HuH-7 (cell line): ENCODE measurements at regions not wholly inside any gene's neighbourhood (a gene's known extent, or its start where the extent isn't known, plus 50 kb on each side); places are given as distances from the start of the nearest gene placed in this dataset.
"Not testable (repeated sequence)": the region's sequence is repeated elsewhere in the genome, so short reads cannot be mapped to it uniquely, and the experiment has no call there.

Source experiments
- DNase-seq: peaks from one replicate; pipeline ENCODE4 v3.0.0; 2011; ENCODE audit warnings: low spot score

DNA sequence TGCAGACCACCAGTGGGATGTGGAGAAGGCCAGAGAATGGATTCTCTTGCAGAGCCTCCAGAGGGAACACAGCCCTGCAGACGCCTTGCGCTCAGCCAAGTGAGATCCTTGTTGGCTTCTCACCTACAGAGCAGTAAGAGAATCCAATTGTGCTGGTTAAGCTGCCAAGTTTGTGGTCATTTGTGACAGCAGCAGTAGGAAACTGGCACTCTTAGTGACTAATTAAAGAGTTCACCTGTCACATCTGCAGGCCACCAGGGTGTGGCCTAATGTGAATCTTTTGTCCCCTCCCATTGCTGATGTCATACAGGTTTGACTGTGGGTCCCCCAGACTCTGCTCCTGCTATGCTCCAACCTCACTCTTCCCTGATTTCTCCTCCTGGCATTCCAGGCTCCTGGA, 235.9 kb downstream of the TFCP2L1 start:
- no peak for DNase-seq

DNA sequence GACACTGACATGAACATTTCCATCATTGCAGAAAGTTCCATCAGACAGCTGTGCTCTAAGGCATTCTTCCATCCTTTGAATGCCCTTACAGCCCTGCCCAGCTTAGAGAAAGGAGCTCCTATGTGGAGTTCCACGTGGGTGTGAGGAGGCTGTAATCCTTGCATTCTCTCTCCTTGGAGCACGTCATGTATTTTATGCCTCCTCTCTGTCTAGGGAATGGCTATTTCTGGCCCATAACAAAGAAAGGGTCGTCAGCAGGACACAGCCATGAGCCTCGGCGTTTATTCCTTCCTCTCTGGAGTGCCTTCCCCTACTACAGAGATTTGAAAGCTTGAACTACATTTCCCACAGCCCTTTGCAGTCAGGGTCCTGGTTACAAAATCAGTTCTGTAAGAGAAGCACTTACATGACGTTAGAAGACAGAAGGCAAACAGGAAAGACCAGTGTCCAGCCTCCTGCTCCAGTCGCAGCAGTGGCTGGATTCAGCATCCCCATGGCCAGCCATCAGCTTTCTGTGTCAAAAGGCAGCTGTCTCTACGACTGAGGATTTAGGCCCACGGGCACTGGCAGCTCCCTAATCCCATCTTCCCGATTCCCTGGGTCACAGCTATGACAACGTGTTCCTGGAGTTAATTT, 234.9 kb downstream of the TFCP2L1 start:
- no peak for DNase-seq

DNA sequence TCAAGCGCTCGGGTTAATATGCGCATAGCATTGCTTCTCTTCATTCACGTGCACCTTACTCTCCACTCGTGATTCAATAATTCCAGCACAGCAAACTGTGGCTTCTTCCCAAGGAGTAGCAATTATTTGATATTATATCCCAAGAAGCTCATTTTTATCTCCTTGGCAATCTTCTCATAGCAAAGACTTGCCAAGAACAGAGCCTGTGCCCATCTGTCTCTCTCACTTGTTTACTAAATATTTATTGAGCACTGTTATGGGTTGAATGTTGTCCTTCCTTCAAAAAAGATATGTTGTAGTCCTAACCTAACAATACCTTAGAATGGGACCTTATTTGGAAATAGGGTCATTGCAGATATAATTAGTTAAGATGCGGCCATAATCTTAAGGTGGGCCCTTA, 233.7 kb downstream of the TFCP2L1 start:
- no peak for DNase-seq

DNA sequence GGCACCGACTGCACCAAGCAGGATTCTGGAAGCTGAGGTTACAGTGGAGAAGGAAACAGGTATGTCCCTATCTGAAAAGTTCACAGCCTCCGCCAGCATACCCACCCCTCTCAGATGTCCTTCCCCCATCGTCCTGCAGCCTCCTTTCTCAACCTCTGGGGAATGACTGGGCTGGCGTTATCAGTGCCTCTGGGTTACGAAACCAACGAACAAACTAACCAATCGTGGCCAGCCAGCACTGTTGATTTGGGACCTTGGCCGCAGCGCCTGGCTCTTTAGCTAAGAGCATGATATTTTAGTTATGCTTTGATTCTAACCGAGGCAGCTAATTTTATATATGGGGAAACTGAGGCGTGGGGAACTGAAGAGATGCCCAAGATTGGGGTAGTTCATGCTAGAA, 233.0 kb downstream of the TFCP2L1 start:
- DNase-seq = peak; percentile 50

DNA sequence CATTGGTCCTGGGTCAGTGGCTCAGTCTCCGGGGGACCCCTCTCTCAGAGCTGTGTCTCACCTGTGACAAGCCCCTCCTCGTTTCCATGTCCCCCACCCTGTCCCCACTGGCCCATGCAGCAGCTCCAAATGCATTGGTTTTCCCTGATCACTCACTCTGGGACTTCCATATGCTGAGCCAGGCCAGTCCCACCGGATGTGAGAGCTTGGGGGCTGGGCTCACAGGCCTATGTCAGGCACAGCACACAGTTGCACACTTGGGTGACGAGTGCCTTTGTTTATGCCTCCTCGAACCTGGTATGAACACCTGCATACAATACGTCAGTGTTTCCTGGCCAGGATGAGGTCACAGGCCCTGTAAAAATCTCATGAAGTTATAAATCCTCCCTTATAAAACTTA, 232.5 kb downstream of the TFCP2L1 start:
- no peak for DNase-seq

DNA sequence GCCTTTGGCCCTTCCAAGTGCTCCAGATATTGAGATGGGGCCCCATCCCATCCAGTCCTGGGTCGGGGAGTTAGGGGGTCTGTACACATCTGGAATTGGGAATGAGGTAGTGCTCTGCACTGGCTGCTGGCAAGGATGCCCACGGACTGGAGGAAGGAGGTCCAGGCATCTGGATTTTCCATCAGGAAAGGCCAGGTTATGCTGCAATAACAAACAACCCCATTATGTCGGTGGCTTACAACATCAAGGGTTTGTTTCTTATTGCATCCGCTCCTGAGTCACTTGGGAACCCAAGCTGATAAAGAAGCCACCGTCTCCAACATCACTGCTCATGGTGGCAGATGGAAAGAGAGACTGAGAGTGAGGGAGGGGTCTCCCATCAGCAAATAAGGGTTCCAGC, 229.9 kb downstream of the TFCP2L1 start:
- no peak for DNase-seq

DNA sequence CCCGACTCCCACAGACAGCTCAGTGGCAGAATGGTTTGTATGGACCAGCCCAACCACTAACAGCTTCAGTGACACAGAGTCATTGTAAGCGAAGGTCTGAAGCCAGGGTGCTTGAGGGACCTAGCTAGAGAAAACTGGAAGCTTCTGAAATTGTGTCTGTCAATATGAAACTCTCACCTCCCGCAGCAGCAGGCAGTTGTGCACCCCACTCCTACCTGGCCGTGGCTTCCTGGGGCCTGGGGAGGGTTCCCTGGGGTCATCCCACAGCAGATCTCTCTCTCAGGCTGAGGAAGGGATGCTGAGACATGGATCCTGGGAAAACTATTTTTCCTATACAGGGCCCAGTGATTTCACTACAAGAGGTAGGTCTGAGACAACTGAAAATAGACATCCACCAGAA, 229.5 kb downstream of the TFCP2L1 start:
- no peak for DNase-seq

DNA sequence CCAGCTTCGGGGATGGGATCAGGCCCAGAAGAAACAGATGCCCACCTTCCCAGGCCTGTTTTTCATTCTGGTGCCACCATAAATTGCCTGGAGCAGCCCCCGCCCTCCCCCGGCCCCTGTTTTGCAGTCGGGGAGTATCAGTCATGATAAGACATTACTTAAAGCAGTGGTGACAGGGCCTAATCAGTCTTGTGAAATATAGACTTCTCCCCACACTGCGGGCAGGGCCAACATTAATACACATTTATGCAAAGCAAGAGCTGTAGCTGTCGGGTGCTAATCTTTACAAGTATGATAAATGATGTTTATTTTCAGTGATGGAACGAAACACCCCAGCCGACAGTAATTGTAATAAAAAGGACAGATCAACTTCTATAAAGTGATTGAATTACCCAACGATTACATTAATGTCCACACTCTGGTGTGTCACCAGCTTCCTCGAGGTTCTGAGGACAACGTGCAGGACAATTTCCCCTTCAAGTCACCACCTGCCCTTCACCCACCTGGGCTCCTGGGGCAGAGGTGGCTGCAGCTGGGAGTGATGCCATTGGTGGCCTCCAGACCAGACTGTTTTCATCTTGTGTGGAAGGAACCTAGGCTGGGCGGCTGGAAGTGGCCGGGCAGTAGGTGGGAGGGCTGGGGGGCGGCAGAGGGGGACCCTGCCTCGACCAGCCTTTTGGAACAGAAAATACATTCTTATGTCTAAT, 226.0 kb downstream of the TFCP2L1 start:
- DNase-seq = no peak

DNA sequence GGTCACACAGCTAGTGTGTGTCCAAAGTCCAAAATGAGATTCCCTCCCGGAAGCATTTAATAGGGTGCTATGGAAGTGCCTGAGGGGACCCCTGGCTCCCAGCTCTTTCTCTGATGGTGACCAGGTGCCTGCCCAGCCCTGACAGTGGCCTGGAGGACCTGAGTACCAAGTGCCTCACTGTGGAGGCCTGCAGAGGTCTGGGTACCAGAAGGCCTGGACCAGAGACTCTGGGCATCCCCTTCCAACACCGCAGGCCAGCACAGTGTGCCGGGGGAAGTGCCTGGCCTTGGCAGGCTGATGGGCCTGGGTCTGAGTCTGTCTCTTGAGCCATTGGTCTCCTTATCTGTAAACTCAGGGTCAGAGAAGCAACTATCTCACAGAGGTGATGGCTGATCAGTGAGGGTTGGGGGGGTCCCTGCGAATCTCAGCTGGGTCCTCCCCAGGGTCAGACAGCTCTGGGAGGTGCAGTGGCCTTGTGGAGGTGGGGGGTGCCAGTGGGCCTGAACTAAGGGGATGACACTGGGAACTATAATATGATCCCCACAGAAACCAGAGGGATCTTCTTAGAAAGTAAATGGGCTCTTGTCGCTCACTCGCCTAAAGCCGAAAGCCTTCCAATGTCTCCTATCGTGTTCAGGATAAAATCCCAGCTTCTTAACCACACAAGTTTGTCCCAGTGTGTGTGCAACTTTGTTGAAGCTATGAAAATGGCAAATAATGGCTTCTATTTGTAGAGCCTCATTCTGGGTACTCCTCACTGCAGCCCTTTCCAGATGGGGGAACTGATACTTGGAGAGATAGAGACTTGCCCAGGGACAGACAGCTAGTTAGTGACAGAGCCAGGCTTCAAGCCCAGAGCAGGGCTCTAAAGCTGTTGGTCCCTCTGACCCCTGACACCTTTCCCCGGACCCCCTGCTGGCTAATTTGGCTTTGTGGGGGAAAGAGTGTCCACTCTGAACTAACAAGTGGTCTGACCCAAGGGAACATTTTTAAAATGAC, 225.1 kb downstream of the TFCP2L1 start:
- no peak for DNase-seq

DNA sequence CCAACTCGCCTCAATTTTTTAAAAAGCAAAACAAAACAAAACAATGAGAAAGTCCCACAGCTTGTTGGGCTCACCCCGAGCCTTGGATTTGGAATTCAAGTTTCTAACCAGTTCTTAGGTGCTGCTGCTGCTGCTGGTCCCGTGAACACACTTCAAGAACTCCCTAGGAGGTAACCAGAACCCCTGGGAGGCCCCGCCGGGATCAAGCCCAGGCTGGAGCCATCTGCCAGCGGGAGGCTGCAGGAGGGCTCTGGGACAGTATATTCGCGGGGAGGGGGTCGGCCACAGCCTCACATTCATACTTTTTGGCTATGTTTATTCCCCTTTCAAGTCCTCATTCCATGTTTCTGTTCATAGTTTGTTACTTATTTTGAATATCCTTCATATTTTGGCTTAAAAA, 223.4 kb downstream of the TFCP2L1 start:
- DNase-seq = no peak

DNA sequence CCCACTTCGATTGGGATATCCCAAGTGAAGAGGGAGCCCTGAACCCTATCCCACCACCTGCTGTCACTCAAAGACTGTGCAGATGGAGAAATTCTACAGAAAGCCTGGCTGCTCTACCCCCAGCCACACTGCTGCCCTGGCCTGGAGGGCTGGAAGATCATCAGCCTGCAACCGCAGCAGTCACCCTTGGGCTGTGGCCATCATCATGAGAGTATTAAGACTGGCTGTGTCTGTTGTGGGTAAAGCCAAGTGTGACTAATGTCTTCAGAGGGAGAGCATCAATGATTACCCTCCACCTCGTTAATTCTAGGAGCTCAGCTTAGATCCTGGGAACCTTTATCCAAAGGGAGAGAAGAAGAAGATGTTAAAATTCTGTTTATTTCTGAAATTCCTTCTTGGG, 221.5 kb downstream of the TFCP2L1 start:
- no peak for DNase-seq

DNA sequence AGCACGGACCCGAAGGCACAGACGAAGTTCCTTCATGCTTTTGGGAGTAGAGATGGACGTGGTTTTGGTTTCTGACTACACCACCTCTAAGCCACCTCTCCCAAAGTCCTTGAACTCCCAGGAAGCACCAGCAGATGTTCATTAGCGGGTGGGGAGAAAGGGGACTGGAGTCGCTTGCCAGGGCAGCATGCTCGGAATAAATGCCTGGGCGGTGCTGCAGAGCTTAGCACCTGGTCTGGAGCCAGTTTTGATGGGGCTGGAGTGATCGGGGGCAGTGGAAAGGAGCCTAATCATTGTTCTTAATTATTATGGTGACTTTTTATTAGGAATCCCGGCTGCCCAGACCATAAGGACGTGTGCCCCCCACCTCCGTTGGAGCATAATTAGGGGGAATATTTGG, 220.8 kb downstream of the TFCP2L1 start:
- no peak for DNase-seq

DNA sequence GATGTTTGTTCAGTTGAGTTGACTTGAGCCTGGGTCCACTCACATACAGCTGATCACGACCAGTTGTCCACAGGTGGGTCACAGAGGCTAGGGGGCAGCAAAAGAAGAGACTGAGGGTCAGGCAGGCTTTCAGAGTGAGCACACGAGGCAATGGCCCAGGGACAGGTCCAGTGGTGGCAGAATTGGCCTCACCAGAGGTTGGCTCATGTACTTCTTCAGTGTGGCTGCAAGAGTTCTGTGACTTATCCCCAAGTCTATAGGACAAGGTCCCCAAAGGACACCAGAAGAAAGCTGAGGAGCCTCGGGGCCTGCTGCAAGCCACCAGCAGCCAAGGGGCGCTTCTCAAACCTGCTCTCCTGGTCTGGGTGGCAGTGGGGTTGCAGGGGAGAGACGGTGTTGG, 219.8 kb downstream of the TFCP2L1 start:
- no peak for DNase-seq

DNA sequence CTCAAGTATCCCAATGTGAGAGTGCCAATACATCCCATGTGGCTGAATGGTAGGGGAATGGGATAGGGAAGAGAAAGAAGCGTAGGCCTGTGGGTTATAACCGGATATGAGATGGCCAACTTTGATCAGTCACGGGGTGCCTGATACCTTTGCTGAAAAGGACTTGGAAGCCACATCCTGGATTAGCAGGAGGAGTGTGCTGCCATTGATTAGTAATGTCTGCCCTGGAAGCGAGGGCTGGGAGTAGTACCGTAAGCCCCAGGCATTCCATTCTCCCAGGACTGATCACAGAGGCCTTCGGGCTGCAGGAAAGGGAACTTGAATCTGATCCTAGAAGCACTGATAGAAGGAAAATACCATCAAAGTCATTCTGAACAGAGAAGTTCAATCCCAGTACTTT, 218.5 kb downstream of the TFCP2L1 start:
- no peak for DNase-seq

DNA sequence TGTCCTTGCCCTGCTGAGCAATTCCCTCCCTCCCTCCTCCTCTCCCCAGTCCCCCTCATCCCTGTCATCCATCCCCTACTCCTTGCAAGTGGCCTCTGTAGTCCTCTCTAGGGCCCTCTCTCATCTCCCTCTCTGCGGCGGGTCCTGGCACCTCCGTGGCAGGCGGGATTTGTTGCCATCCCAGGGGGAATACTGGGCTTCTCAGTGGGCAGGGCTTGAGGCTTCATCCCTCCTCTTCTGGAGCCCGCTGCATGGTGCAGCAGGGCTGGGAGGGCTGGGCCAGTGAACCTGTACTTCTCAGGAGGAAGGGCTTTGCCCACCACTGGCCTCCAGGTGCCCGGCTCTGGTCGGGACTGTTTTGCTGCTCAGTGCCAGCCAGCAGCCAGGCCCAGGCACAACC, 216.2 kb downstream of the TFCP2L1 start:
- DNase-seq = no peak

DNA sequence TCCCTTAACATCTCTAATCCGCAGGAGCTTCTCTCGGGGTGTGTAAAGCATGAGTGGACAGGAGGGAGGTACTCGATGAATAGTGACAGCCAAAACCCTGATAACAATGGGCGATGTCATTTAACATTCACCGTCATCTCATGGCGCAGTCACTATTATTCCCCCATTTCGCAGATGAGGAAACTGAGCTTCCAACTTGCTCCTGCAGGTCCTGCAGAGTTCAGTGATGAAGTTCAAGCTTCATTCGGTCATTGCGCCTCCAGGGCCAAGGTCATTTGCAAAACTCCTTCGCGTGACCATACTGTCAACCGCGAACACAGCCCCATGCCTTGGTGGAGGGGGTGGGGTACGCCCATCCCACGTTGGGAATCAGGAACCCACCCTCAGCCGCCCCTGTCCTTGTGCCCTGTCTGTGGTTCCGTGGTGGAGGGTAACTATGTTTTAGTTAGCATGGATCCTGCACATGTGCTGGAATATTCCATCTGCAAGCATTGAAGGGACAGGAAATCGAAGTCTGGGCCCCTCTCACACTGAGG, 215.5 kb downstream of the TFCP2L1 start:
- DNase-seq = no peak

DNA sequence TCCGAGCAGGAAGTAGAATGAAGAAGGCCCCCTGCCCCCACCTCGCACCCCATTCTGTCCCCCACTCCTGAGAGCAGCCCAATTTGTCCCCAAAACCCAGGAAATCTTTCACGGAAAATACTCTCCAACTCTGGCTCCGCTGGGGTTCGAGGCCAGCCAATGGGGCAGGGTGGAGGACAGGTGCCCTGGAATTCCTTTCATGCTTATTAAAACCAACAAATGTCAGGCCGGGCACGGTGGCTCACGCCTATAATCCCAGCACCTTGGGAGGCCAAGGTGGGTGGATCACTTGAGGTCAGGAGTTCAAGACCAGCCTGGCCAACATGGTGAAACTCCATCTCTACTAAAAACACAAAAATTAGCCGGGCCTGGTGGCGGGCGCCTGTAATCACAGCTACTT, 214.9 kb downstream of the TFCP2L1 start:
- DNase-seq = not testable (repeated sequence)

DNA sequence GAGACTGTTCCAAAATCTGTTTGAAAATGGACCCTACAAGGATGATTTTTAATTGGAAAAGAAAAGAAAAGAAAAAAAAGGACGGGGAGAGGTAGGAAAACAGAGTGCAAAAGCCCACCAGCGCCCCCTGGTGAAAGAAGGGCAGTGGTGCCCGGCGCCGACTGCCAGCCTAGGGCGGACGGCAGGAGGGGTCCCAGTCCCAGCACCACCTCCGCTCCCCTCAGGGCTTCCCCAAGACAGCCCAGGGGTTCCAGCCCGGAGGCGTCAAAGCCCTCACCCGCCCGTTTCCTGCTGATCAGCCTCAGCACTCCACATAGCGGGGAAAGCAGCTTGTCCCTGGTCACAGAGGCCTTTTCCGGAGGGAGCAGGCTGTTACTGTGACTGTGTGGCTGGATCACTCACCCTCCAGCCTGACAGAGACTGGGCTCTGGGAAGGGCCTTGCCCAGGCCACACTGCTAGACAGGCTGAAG, 213.9 kb downstream of the TFCP2L1 start:
- peak; percentile 80 for DNase-seq

DNA sequence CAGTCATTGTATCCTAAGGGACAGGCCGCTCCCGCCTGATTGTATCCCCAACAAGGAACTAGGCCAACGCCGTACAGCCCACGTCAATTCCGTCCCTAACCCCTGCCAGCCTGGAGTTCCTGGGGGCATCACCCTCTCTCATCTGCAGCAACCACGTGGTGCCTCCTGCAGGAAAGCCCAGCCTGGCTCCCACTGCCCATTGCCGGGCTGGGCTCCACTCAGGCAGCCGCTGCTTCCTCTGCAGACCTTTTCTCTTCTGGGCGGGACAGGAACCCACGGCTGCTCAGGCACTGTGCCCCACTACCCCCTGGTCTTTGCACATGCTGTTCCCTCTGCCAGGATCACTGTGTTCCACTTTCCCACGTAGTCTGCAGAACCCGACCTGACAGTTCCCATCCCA, 212.2 kb downstream of the TFCP2L1 start:
- no peak for DNase-seq

DNA sequence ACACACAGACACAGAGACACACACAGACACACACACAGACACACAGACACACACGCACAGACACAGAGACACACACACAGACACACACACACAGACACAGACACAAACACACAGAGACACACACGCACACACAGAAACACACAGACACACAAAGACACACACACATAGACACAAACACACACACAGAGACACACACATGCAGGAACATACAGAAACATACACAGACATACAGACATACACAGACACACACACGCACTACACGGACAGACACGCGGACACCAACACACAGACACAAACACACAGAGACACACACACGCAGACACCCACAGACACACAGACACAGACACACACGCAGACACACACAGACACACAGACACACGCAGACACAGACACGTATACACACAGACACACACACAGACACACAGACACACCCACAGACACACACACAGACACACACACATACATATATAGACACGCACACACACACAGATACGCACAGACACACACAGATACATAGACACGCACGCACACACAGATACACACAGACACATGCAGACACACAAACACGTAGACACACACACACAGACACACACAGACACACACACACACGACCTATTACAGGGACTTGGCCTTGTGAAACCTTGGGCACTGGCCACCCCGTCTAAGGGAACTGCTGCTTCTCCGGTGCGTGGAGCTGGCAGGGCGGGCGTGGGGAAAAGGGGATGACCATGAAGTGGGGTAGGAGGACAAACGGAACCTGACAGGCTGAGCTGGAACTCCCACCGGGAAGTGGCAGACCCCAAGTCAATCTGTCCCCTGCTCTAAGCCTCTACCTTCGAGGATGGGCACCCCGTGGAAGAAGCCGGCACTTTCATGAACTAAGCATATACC, 211.4 kb downstream of the TFCP2L1 start:
- DNase-seq = no peak

DNA sequence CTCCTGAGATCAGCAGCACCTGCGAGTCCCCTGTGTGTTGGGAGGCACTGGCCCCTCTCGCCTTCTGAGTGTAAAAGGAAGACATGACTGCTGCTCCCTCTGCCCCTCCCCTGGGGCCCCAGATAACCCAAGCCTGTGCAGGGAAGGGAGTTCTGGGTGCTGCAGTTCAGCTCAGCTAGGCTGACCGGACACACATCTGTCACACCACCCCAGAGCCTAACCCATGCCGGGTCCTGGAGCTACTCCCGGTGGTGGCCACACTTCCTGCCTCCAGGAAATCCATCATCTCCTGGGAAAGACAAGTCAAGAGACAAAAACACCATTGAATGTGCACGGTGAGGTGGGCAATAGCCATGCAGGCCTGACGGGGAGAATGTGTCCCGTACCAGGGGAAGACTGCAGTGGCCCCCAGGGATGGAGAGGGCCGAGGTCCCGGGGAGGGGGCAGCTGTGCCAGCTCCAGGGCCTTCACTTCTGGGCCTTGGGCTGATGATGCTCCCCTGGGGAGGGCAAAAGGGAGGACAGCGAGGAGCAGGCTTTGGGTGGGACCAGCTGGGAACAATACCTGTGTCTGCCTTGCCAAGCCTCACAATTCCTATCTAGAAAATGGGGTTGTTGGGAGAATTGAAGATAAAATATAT, 210.6 kb downstream of the TFCP2L1 start:
- no peak for DNase-seq
